ENCODE measurements at regions not wholly inside any gene's neighbourhood (a gene's known extent, or its start where the extent isn't known, plus 50 kb on each side); places are given as distances from the start of the nearest gene placed in this dataset.

- H3K4me3 ChIP-seq: no peak overlapping the region
- no peak for TF ChIP-seq CTCF (IDR thresholded peaks at IDR 0.05)
- no peak for TF ChIP-seq POLR2AphosphoS5 (IDR thresholded peaks at IDR 0.05)
- TF ChIP-seq EP300 (IDR thresholded peaks at IDR 0.05): no peak
- TF ChIP-seq POLR2A (IDR thresholded peaks at IDR 0.05): no peak
- peak in 1 of 2 donors; percentile 29 for DNase-seq
- no peak overlapping the region for H3K27ac ChIP-seq
- H3K9me3 ChIP-seq: no peaks in the 10 kb centered on the region
- H3K27me3 ChIP-seq: no peaks in the 10 kb centered on the region
- 32 to 58% (median 45%) methylated on average over 3 of the region's 3 CpGs for WGBS, 5 donors
- no peaks in the 10 kb centered on the region for H3K36me3 ChIP-seq
- intact Hi-C loops (cut with DNase I; ENCODE audit: low total_unique reads): no loop called here
- peaks cover 0 to 15% (median 6%) of the 10 kb centered on the region in 4 donors for H3K4me1 ChIP-seq
These were observed 138.1 kb upstream of the HMHB1 start for GRCh38 chr5:143673676-143674468.

- H3K27ac ChIP-seq: no peak overlapping the region
- intact Hi-C loops (cut with DNase I; ENCODE audit: low total_unique reads): no loop called here
- no peaks in the 10 kb centered on the region for H3K36me3 ChIP-seq
- peaks cover 0 to 15% (median 6%) of the 10 kb centered on the region in 4 donors for H3K4me1 ChIP-seq
- no peak for TF ChIP-seq CTCF (IDR thresholded peaks at IDR 0.05)
- H3K27me3 ChIP-seq: no peaks in the 10 kb centered on the region
- no peaks in the 10 kb centered on the region for H3K9me3 ChIP-seq
- no peak overlapping the region for H3K4me3 ChIP-seq
- DNase-seq: no peak
These were observed 139.2 kb upstream of the HMHB1 start for GRCh38 chr5:143672806-143673205.

GRCh38 chr5:143671674-143672569, 140.0 kb upstream of the HMHB1 start:
- no peak for DNase-seq
- Histone ChIP-seq H3K27me3 (no peaks in the 10 kb centered on the region), H3K36me3 (no peaks in the 10 kb centered on the region), H3K4me1 (peaks cover 0 to 15% (median 6%) of the 10 kb centered on the region in 4 donors), H3K4me3 (no peak overlapping the region), H3K27ac (no peak overlapping the region), H3K9me3 (no peaks in the 10 kb centered on the region)
- intact Hi-C loops (cut with DNase I; ENCODE audit: low total_unique reads): no loop called here
- no peak for TF ChIP-seq CTCF (IDR thresholded peaks at IDR 0.05)
- no peak for TF ChIP-seq EP300 (IDR thresholded peaks at IDR 0.05)
- no peak for TF ChIP-seq POLR2AphosphoS5 (IDR thresholded peaks at IDR 0.05)
- no peak for TF ChIP-seq POLR2A (IDR thresholded peaks at IDR 0.05)
- 65 to 87% (median 75%) methylated on average over 5 of the region's 5 CpGs for WGBS, 5 donors

GRCh38 chr5:143671021-143671420, 140.9 kb upstream of the HMHB1 start:
- Histone ChIP-seq H3K4me3 (no peak overlapping the region), H3K36me3 (no peaks in the 10 kb centered on the region), H3K27ac (no peak overlapping the region), H3K4me1 (peaks cover 0 to 15% (median 6%) of the 10 kb centered on the region in 4 donors), H3K9me3 (no peaks in the 10 kb centered on the region), H3K27me3 (no peaks in the 10 kb centered on the region)
- WGBS, 5 donors: 78 to 92% (median 86%) methylated on average over 5 of the region's 5 CpGs
- intact Hi-C loops (cut with DNase I; ENCODE audit: low total_unique reads): no loop called here
- TF ChIP-seq EP300 (IDR thresholded peaks at IDR 0.05) (no peak), POLR2A (IDR thresholded peaks at IDR 0.05) (no peak), CTCF (IDR thresholded peaks at IDR 0.05) (no peak), POLR2AphosphoS5 (IDR thresholded peaks at IDR 0.05) (no peak)
- no peak for DNase-seq
